HG02885 (cell line): ENCODE measurements at regions not wholly inside any gene's neighbourhood (a gene's known extent, or its start where the extent isn't known, plus 50 kb on each side); places are given as distances from the start of the nearest gene placed in this dataset.
"Not testable (repeated sequence)": the region's sequence is repeated elsewhere in the genome, so short reads cannot be mapped to it uniquely, and the experiment has no call there.

Source experiments
- ATAC-seq: cut with Tn5 transposase; IDR thresholded peaks from one replicate; pipeline ENCODE4 v1.9.1; 2021; ENCODE audit warnings: mild to moderate bottlenecking; ENCODE audit not compliant: unreplicated experiment, poor library complexity

DNA sequence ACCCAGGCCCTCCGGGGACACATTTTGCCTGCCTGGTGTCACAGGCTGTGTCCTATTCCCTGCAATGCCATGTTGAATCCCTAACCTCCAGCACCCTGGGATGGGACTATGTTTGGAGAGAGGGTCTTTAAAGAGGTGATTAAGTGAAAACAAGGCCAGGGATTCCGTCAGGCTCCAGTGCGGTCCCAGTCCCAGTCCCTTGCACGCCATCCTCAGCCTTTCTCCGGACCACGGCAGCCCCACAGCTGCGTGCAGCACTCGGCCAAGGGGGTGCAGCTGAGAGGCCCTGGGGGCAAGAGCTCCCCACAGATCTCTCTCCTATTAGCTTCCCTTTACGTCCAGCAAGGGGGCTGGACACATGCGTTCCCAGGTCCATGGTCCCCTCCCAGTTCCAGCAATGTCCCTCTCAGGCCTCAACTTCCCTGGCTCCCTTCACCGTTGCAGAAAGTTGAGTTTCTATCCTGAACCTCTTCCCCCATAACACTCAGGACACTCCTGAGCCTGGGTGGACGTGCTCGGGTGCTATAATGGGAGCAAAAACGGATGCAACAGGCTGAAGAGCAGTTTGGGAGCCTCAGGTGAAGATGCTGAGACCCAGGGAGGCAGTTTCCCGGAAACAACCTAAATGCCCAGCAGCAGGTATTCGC lies 1422.7 kb downstream of the BRD1 start:
- ATAC-seq = no peak

DNA sequence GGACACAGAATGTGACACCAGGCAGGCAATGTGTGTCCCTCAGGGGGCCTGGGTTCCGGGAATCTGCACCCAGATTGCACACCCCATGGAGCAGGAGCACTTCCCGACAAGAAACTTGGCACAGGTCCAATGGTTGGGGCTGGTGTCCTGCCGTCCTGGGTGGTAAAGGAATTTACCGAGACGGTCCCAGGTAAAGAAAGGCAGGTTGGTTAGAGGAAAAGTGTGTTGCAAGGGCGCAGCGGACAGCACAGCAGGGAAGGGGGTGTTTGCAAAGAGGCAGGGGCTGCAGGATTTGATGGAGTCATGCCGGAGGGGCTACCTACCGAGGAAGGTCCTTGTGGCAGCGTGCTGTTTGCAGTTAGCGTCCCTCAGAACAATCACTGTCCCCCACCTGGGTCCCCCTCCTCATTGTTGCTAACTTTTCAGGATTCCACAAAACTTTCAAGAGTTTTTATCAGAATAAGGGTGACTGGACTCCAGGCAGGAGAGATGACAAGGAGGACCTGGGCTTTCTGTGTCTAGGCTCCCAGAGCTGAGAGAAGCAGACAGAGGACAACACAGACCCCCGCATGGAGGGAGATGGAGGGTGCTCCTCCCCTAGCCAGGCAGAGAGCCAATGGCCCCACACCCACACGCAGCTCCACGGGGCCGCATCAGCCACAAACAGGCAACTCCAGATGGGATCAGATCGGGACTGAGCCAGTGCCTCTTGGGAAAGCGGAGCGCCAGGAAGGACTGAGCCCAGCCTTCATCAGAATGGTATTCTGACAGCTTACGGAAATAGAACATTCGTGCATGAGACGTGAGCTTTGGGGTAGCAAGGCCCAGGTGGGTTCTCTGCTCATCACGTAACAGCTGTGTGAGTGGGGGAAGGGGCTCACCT lies 1423.9 kb downstream of the BRD1 start:
- ATAC-seq = no peak

DNA sequence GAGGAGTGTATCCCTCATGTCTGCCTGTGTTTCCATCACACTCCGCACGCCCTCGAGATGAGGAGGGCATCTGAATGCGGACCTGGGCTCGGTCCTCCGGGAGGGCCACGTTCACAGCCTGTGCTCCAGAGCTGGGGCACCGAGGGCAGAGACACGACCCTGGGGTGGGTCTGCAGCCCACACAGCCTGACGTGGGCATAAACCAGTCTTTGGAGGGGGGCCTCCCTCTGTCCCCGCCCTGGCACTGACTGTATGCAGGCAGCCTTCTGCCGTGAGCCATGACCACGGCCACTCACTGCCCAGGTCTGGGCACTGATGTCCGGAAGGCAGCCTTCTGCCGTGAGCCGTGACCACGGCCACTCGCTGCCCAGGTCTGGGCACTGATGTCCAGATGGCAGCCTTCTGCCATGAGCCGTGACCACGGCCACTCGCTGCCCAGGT lies 1425.1 kb downstream of the BRD1 start:
- no peak for ATAC-seq

DNA sequence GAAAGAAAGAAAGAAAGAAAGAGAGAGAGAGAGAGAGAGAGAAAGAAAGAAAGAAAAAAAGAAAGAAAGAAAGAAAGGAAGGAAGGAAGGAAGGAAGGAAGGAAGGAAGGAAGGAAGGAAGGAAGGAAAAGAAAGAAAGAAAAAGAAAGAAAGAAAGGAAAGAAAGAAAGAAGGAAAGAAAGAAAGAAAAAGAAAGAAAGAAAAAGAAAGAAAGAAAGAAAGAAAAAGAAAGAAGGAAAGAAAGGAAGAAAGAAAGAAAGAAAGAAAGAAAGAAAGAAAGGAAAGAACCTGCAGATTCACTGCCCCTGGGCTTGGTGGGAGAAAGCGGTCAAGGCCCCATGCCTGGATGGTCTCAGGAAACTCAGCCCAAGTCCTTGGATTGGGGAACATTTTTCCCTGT lies 1426.2 kb downstream of the BRD1 start:
- not testable (repeated sequence) for ATAC-seq

DNA sequence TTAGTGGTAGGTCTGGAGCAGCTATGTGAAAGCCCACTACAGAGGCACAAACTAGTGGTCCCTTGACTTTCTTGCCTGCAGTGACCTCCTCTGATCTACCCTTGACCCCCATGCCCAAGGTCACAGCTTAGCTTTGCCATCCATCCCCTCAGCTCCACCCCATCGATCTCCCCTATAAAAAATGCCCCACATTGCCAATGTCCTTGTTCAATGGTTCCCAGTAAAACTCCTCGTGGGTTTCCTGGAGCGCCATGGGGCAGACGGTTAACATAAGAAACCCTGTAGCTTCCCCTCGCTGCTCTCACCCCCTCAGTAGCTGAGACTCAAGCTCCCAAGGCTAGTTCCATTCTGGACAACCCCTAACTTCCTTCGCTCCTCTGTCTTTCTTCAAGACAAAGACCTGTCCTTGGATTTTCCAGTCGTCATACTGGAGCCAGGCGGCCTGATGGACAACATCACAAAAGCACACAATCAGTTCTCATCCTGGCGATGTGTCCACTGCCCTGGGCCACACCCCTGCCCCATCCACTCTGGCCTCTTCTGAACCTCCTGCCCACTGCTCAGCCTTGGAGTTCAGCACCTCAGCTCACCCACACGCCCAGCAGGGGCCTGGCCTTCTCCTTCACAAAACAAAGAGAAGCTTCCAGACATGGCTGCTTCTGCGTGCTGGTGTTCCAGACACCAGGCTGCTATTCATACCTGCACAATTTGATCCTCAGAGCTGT lies 1429.3 kb downstream of the BRD1 start:
- no peak for ATAC-seq

DNA sequence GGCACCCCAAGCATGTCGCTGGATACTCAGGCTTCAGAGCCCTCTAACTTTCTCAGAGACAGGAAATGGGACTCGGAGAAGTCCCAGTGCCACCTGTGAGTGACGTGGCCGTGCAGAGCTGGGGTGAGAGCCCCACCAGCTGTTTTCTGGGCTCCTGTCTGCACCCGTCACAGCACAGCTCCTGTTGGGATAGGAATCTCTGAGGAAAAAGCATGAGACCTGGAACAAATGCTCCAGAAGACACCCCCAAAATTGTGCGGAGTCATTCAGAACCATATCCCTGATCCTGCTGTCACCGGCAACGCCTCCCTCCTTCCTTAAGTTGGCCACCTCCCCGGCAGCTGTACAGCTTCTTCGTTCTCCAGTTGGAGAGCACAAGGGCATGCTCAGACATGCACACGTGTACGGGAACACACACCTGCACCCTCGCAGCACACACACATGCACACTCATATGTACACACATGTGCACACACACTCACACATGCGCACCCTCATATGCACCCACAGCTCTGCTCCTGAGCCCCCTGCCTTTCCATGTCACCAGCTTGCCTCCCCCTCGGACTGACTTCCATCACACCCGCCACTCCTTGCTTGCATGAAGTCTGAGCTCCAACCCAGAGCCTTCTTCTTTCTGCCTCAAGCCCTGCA lies 1430.0 kb downstream of the BRD1 start:
- no peak for ATAC-seq

DNA sequence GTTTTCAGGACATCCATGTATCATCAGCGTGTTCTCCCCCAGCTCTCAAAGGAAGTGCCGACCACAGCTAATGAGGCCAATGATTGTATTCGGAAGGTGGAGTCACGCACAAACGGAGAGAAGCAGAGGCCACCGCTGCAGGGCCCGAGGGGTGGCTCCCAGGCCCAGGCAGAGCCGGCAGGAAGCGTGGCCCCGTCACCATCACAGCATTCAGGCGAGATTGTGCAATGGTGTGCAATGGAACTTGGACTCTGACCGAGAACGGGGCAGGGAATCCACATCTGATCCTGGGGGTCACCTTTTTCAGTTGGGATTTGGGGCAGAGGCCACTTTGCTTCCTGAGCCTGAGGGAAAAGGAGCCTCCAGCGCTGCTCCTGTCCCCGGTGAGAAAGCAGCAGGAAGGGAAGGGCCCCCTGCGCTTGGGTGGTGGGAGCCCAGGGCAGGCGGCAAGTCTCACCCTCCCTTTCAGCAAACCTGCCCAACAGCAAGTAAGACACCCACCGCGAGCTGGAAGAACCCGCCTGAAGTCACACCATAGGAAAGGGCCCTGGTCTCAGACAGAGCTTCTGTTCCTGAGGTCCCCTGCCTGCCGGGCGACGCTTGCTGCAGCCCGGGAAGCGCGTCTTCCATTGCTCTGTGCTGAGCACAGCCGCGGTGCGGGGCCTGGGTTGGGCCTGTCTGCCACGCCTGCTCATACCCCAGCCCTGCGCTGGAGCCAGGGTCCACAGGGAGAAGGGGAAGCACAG lies 1430.7 kb downstream of the BRD1 start:
- no peak for ATAC-seq

DNA sequence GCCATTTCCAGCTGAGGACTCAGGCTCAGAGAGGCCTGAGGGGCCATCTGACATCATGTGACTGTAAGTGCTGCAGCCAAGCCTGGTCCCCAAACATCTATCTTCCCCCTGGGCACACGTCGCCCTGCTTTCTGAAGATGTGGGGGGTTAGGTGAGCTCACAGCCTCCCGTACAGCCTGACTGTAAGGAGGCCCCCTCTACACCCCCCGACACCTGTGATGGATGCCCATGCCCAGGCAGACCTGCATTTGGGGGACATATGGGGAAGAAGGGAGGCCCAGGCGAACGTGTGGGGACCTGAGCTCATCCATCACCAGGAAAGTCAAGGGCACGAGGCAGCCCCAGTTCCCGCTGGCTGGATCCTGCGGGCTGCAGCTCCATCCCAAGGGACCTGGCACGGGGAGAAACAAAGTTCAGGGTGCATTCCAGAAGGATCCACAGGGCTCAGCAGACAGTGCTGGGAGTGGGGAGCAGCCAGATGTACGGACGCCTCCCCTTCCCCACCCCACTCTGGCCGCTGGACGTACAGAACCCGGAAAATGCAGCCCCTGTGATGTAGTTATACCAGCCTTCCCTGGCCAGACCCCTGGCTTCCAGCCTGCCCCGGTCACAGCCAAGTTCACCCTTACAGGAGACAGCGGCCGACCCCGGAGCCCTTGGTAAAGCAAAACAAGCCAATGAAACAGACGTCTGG lies 1431.4 kb downstream of the BRD1 start:
- no peak for ATAC-seq

DNA sequence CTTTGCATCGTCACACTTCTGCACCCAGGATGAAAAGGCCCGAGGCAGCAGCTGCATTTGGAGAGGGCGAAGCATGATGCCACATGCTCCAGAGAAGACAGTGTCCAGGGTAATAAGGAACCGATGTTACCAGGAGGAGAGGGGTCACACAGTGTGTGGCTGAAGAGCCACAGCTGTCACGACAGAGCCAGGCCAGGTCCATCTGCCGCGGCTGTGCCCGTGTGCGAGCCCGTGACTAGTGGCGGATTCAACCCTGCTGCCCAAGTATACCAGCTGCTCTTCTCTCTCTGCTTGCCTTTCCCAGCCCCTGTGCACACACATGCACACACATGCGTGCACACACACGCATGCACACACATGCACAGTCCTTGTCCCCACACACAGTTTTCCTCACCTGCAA lies 1432.5 kb downstream of the BRD1 start:
- no peak for ATAC-seq

DNA sequence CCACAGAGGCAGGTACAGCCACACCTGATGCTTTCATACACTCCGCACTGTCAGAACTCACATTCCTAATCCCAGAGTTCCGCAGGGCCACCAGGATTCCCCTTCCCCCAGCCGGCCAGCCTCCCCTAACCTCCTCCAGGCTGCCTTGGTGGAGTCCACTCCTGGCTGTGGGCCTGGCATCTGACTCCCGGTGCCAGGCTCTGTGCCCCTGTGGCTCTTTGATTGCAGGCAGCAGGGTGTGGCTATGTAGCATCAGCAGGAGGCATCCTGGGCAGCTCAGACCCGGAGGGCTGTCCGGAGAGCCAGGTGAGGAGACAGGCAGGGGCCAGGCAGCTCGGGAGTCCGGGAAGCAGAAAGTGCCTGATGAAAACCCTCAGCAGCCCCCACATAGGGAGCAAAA lies 1432.9 kb downstream of the BRD1 start:
- no peak for ATAC-seq

DNA sequence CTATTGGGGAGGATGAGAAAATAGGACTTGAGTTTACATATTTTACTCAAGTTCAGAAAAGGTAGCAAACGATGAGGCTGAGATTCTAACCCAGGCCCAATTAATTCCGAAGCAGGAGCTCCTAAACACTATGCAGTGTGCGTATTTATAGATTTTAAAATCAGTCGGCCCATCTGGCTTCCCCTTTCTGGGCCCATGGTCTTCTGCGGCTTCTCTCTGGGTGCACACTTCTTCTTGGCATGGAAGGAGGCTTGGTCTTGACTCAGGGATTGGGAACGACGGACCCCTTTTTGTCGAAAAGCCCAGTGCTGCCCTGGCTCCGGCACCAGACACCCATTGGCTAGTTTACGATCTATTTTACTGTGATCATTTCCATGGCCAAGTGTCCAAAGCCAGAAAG lies 1433.8 kb downstream of the BRD1 start:
- no peak for ATAC-seq

DNA sequence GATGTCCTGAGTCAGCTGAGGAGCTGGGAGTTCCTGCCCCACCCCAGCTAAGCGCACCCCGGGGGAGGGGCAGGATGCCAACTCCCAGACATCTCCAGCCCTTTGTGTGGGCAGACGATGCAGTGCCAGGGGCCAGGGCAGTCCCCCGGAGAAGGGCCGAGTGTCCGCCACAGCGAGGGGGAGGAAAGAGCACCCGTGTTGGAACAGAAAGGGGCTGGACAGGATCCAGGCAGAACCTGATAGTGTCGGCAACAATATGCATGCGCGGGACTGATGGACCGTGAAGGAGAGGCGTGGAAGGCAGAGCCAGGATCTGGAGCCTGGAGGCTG lies 1434.7 kb downstream of the BRD1 start:
- no peak for ATAC-seq

DNA sequence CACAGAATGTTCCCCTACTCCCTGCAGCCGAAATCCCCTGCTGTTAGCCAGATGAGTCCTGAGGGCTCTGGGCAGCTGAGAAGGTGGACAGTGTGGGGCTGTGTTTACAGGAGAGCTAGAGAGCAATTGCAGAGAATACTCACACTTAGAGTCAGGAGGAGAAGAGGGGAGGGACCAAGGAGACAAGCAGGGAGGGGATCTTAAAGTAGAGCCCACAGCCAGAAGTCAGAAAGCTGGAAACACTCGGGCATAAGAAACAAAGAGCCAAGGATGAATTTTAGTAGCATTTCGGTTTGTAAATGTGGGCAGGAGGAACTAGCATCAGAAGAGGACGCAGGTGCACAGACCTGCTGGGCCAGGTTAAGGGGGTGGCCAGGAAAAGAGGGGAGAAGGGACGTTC lies 1435.9 kb downstream of the BRD1 start:
- ATAC-seq = no peak

DNA sequence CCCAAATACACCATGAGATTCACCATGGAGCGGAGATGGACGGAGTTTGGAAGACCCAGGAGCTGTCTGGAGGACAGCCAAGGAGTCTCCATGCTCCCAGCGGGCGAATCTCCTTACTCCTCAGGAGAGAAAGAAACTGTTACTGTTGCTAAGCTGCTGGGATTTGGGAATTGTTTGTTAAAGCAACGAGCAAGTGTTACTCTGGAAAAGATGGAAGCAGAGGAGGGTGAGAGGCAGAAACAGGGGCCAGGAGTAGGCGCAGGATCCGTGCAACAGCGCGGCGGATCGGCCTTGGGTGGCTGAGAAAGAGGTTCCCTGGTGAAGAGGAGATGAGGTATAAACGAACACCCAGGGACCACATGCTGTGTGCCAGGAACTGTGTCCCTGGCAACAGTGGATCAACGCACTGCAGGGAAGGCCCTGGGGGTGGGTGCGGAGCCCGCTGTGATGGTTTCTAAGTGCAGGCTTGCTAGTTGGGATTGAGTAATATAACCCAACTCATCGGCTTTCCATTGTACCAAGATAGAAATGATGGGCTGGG lies 1436.4 kb downstream of the BRD1 start:
- no peak for ATAC-seq

DNA sequence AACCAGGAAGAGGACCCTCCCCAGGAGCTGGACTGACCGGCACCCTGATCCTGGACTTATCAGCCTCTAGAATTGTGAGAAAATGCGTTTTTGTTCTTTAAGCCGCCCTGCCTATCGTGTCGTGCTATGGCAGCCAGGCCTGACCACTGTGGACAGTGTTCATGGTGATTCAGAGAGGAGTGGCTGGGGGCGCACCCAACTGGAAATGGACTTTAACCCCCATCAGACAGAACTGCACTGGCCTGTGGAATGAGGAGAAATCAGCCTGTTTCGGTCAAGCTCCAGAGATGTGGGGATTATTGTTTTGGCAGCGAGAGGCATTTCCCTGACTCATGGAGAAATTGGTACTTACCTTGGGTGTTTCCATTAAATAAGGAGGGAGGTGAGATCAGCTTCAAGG lies 1437.8 kb downstream of the BRD1 start:
- ATAC-seq = no peak

DNA sequence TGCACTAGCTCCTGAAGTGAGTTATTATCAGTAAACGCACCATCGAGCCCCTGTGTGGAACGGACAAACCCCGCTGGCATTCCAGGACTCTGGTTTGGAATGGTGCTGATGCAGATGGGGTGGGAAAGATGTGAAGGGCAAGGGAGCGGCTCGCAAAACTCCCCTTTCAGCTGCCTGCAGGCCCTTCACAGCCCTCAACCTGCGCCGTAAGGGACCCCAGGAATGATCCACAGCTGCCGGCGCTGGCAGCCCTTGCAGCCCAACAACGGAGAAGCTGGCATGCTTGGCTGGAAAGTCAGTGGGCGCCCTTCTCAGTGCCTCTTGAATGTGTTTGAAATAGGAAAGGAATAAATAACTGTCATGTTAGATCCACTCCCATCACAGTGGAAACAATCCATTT lies 1445.5 kb downstream of the BRD1 start:
- ATAC-seq = no peak

DNA sequence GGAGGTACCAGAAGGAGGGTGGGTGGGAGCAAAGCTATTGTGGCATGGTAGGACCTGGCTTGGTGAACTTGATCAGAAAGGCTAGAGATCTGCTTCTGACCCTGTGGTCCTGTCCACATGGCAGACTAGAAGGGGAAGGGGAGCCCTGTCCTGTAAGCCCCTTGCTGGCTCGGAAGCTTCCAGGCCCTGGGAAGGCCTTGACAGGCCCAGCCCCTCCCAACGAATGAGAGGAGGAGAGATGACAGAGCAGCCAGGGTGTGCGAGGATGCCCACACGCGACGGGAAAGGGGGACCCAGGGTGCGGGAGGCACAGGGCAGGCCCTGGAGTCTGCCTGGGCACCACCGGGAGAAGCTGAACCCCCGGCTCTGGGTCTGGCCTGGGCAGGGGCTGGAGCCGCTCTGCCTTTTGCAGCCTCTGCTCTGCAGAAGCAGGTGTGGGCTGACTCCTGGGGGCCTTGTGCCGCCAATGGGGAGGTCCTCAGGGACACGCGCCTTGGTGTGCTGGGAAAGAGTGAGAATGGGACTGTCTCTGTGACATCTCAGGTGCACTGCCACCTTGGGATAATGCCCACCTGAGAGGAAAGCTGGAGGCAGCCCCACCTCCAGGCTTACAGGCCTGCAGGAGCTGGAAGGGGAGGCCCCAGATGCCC lies 1447.5 kb downstream of the BRD1 start:
- no peak for ATAC-seq

DNA sequence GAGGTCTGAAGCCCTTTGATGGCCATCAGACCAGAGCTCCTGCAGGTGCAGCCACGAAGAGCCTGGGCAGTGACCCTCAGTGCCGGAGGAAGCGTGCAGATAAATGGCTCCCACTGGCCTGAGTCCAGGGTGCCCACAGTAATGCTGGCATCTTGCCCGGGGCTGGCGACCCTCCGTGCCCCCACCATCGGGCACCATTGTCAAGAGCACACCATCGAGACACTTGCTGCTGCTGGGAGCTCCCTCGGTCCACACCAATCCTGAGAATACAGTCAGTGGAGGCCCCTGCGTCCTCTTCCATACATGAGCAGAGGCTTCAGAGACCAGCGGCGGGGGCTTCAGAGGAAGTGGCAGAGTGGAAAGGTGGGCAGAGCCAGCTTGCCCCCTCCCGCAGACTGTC lies 1448.3 kb downstream of the BRD1 start:
- no peak for ATAC-seq

DNA sequence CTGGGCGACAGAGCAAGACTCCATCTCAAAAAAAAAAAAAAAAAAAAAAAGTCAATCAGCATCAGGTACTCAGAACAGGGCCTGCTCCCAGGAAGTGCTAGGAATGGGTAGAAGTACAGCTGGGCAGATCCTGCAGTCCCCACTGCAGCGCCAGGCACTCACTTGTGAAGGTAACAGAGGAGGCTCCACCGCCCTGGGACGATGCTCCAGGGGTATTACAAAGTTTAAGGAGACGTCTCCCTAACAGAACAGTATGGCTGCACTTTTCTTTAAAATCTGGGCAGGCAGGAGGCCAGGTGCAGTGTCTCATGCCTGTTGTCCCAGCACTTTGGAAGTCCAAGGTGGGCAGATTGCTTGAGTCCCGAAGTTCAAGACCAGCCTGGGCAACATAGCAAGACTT lies 1449.0 kb downstream of the BRD1 start:
- no peak for ATAC-seq
